Ascending aorta (tissue), 2 donors: ENCODE measurements at regions not wholly inside any gene's neighbourhood (a gene's known extent, or its start where the extent isn't known, plus 50 kb on each side); places are given as distances from the start of the nearest gene placed in this dataset.

Experiments used
- DNase-seq, 2 donors: peaks; one replicate each; pipeline ENCODE4 v3.0.0-alpha.2; 2019; ENCODE audit warnings: low spot score in 2 of 2
- H3K27ac ChIP-seq, 2 donors: fragments of 200-600 bp; sonication (generic); one replicate each; pipeline ENCODE4 v1.5.1; 2016 to 2017; ENCODE audit warnings: mild to moderate bottlenecking in 1 of 2
- H3K27me3 ChIP-seq: fragments of 200-600 bp; sonication (generic); one replicate; pipeline ENCODE4 v1.5.1; 2017
- H3K36me3 ChIP-seq, 2 donors: fragments of 200-600 bp; sonication (generic); one replicate each; pipeline ENCODE4 v1.5.1; 2016
- H3K4me1 ChIP-seq, 2 donors: fragments of 200-600 bp; sonication (generic); one replicate each; pipeline ENCODE4 v1.5.1; 2016 to 2017; ENCODE audit warnings: mild to moderate bottlenecking in 1 of 2
- H3K4me3 ChIP-seq, 2 donors: fragments of 200-600 bp; sonication (generic); one replicate each; pipeline ENCODE4 v1.5.1; 2016 to 2017; ENCODE audit warnings: mild to moderate bottlenecking in 1 of 2
- H3K9me3 ChIP-seq, 2 donors: fragments of 200-600 bp; sonication (generic); one replicate each; pipeline ENCODE4 v1.5.1; 2016
- intact Hi-C: fragments of 100-400 bp; cut with DNase I; formaldehyde crosslinking; loops from one replicate; pipeline ENCODE4 v1.15.1; 2023
- TF ChIP-seq, protein P1 (sequence below), 3 experiments: fragments of 200-600 bp in 2 of 3; fragments of 450-650 bp in 1 of 3; sonication (generic) in 2 of 3; IDR thresholded peaks; one replicate each; pipeline ENCODE4 v1.5.1; 2016 to 2019; ENCODE audit warnings: antibody characterized with exemption in 3 of 3, mild to moderate bottlenecking in 1 of 3, moderate library complexity in 1 of 3

DNA sequence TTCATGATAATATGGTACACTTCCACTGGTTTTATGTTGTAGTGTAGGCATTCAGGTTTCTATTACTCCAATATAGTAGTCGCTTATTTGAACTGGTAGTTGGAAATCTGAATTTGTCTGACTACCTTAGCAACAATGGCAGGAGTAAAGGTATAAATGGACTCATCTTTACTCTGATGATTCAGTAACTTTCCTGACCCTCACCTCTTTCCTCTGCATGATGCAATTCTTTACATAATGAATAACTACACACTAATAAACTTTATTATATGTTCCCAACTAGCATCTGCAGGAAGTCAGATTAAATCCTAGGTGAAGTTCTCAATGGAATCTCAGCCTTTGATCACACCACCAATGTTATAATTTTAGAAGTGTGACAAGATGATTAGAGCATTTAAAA is 70.5 kb upstream of the ATP2B1 start:
- no peak overlapping the region for H3K4me3 ChIP-seq
- H3K4me1 ChIP-seq = no peaks in the 10 kb centered on the region
- intact Hi-C loops = no loop called here
- no peak for DNase-seq
- H3K27ac ChIP-seq = no peak overlapping the region
- no peaks in the 10 kb centered on the region for H3K36me3 ChIP-seq
- no peaks in the 10 kb centered on the region for H3K9me3 ChIP-seq
- TF ChIP-seq, protein P1, sequence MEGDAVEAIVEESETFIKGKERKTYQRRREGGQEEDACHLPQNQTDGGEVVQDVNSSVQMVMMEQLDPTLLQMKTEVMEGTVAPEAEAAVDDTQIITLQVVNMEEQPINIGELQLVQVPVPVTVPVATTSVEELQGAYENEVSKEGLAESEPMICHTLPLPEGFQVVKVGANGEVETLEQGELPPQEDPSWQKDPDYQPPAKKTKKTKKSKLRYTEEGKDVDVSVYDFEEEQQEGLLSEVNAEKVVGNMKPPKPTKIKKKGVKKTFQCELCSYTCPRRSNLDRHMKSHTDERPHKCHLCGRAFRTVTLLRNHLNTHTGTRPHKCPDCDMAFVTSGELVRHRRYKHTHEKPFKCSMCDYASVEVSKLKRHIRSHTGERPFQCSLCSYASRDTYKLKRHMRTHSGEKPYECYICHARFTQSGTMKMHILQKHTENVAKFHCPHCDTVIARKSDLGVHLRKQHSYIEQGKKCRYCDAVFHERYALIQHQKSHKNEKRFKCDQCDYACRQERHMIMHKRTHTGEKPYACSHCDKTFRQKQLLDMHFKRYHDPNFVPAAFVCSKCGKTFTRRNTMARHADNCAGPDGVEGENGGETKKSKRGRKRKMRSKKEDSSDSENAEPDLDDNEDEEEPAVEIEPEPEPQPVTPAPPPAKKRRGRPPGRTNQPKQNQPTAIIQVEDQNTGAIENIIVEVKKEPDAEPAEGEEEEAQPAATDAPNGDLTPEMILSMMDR (IDR thresholded peaks at IDR 0.05) = no peak
- no peaks in the 10 kb centered on the region for H3K27me3 ChIP-seq

- intact Hi-C loops = no loop called here
- Histone ChIP-seq H3K9me3 (no peaks in the 10 kb centered on the region), H3K4me1 (no peaks in the 10 kb centered on the region), H3K27ac (no peak overlapping the region), H3K4me3 (no peak overlapping the region), H3K27me3 (no peaks in the 10 kb centered on the region), H3K36me3 (no peaks in the 10 kb centered on the region)
- TF ChIP-seq, protein P1 (IDR thresholded peaks at IDR 0.05) = no peak
- DNase-seq = no peak
Observed at GRCh38 chr12:89777733-89778379, 69.2 kb upstream of the ATP2B1 start.

GRCh38 chr12:89775986-89776365 is 67.3 kb upstream of the ATP2B1 start:
- TF ChIP-seq, protein P1 (IDR thresholded peaks at IDR 0.05) = no peak
- Histone ChIP-seq H3K27me3 (no peaks in the 10 kb centered on the region), H3K4me1 (no peaks in the 10 kb centered on the region), H3K9me3 (no peaks in the 10 kb centered on the region), H3K4me3 (no peak overlapping the region), H3K36me3 (no peaks in the 10 kb centered on the region), H3K27ac (no peak overlapping the region)
- DNase-seq = no peak
- intact Hi-C loops = no loop called here

DNA sequence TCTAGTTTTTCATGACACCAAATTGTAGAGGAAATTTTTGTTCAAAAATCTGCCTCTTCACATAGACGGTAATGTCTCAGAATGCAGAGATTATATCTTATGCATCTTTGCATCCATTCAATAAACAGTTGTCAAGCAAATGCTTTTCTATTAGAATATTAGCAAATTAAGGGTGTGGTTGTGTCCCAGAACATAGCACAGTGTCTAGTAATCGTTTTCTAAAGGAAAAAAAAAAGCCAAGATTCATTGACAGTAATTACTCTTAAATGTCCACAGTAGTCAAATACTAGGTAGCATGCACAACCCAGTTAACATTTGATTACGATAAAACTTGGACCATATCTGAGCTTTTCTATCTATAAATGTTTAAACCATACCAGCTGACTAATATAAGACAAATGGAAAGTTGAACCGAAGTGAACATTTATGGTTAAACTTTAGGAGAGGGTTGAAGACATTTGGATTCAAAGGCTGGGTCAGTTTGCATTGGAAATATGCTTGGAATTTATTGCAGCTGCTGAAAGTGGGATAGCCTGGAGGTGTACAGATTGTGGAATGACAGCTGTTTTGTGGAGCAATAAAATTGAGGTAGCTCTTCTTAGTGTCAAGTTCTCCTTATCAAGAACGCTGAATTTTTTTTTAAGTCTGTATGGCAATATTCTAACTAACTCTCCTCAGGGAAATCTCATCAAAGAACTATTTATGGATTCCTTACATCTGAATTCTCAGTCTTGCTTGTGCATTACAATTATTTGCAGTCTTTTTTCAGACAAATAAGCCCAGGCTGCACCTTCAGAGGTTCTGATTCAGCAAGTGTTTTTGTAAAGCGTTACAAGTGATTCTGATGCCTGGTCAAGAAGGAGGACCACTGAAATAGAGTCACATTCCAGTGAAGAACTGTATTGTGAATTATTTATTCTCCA is 66.7 kb upstream of the ATP2B1 start:
- Histone ChIP-seq H3K4me1 (no peaks in the 10 kb centered on the region), H3K4me3 (no peak overlapping the region), H3K27ac (no peak overlapping the region), H3K27me3 (no peaks in the 10 kb centered on the region), H3K9me3 (no peaks in the 10 kb centered on the region), H3K36me3 (no peaks in the 10 kb centered on the region)
- no peak for DNase-seq
- TF ChIP-seq, protein P1 (IDR thresholded peaks at IDR 0.05) = no peak
- intact Hi-C loops = no loop called here

- intact Hi-C loops = no loop called here
Observed at GRCh38 chr12:89774645-89775044, 66.0 kb upstream of the ATP2B1 start.

More at GRCh38 chr12:89774645-89775044, 66.0 kb upstream of the ATP2B1 start:
- H3K4me3 ChIP-seq = no peak overlapping the region
- H3K27ac ChIP-seq = no peak overlapping the region
- H3K9me3 ChIP-seq = no peaks in the 10 kb centered on the region
- H3K27me3 ChIP-seq = no peaks in the 10 kb centered on the region
- H3K36me3 ChIP-seq = no peaks in the 10 kb centered on the region
- TF ChIP-seq, protein P1 (IDR thresholded peaks at IDR 0.05) = no peak
- no peak for DNase-seq
- H3K4me1 ChIP-seq = no peaks in the 10 kb centered on the region
